HG02884 (cell line): ENCODE measurements at regions not wholly inside any gene's neighbourhood (a gene's known extent, or its start where the extent isn't known, plus 50 kb on each side); places are given as distances from the start of the nearest gene placed in this dataset.
"Not testable (repeated sequence)": the region's sequence is repeated elsewhere in the genome, so short reads cannot be mapped to it uniquely, and the experiment has no call there.

Experiments used
- ATAC-seq: cut with Tn5 transposase; IDR thresholded peaks from one replicate; pipeline ENCODE4 v1.9.1; 2021; ENCODE audit warnings: mild to moderate bottlenecking, moderate library complexity; ENCODE audit not compliant: unreplicated experiment

GRCh38 chr5:130514984-130515690, 610.9 kb downstream of the CHSY3 start:
- ATAC-seq: no peak

GRCh38 chr5:130502702-130503101, 598.4 kb downstream of the CHSY3 start:
- no peak for ATAC-seq

- no peak for ATAC-seq
Measured at GRCh38 chr5:130501151-130501865, 597.0 kb downstream of the CHSY3 start.

GRCh38 chr5:130500495-130500894, 596.2 kb downstream of the CHSY3 start:
- not testable (repeated sequence) for ATAC-seq

GRCh38 chr5:130496215-130496614, 592.0 kb downstream of the CHSY3 start:
- no peak for ATAC-seq

- ATAC-seq: no peak
Measured at GRCh38 chr5:130488252-130488651, 584.0 kb downstream of the CHSY3 start.

GRCh38 chr5:130479045-130479804, 575.0 kb downstream of the CHSY3 start:
- ATAC-seq: no peak

GRCh38 chr5:130476325-130476724, 572.1 kb downstream of the CHSY3 start:
- no peak for ATAC-seq

GRCh38 chr5:130462516-130462915, 558.3 kb downstream of the CHSY3 start:
- no peak for ATAC-seq

- ATAC-seq: no peak
Measured at GRCh38 chr5:130455175-130455574, 550.9 kb downstream of the CHSY3 start.

GRCh38 chr5:130452744-130453143, 548.5 kb downstream of the CHSY3 start:
- no peak for ATAC-seq

- no peak for ATAC-seq
Measured at GRCh38 chr5:130436430-130436829, 532.2 kb downstream of the CHSY3 start.

- ATAC-seq: no peak
Measured at GRCh38 chr5:130427222-130427955, 523.1 kb downstream of the CHSY3 start.

- no peak for ATAC-seq
Measured at GRCh38 chr5:130425424-130425823, 521.2 kb downstream of the CHSY3 start.

GRCh38 chr5:130424341-130424740, 520.1 kb downstream of the CHSY3 start:
- no peak for ATAC-seq

- ATAC-seq: no peak
Measured at GRCh38 chr5:130402906-130403305, 498.6 kb downstream of the CHSY3 start.

GRCh38 chr5:130400091-130400490, 495.8 kb downstream of the CHSY3 start:
- no peak for ATAC-seq

- no peak for ATAC-seq
Measured at GRCh38 chr5:130398825-130399224, 494.6 kb downstream of the CHSY3 start.

- not testable (repeated sequence) for ATAC-seq
Measured at GRCh38 chr5:130397727-130398126, 493.5 kb downstream of the CHSY3 start.

GRCh38 chr5:130397132-130397531, 492.9 kb downstream of the CHSY3 start:
- no peak for ATAC-seq

GRCh38 chr5:130391727-130392264, 487.5 kb downstream of the CHSY3 start:
- ATAC-seq: not testable (repeated sequence)
